Stimulated activated memory B cell treated with anti-CD40 and anti-IgM and Interleukin-4, amounts not matched to agents 10 μg/mL and 1 μg/mL and 100 μg/mL, for 72 hours (primary cell): ENCODE measurements at regions not wholly inside any gene's neighbourhood (a gene's known extent, or its start where the extent isn't known, plus 50 kb on each side); places are given as distances from the start of the nearest gene placed in this dataset.
"Not testable (repeated sequence)": the region's sequence is repeated elsewhere in the genome, so short reads cannot be mapped to it uniquely, and the experiment has no call there.

ENCODE experiments used
- ATAC-seq: fragments of 150-1000 bp; cut with Tn5 transposase; 2 replicates; pipeline ENCODE4 v1.10.0; 2021
- H3K27ac Mint-ChIP-seq: one replicate; pipeline ENCODE4 v1.8.0; 2022; ENCODE audit warnings: mild to moderate bottlenecking, mixed read lengths
- H3K27me3 Mint-ChIP-seq: one replicate; pipeline ENCODE4 v1.8.0; 2022; ENCODE audit warnings: mixed read lengths
- H3K36me3 Mint-ChIP-seq: one replicate; pipeline ENCODE4 v1.8.0; 2022; ENCODE audit warnings: mixed read lengths
- H3K4me1 Mint-ChIP-seq: one replicate; pipeline ENCODE4 v1.8.0; 2022; ENCODE audit warnings: mixed read lengths
- H3K4me3 Mint-ChIP-seq: one replicate; pipeline ENCODE4 v1.8.0; 2022; ENCODE audit warnings: mild to moderate bottlenecking, moderate library complexity, mixed read lengths
- H3K9me3 Mint-ChIP-seq: one replicate; pipeline ENCODE4 v1.8.0; 2022; ENCODE audit warnings: mixed read lengths

DNA sequence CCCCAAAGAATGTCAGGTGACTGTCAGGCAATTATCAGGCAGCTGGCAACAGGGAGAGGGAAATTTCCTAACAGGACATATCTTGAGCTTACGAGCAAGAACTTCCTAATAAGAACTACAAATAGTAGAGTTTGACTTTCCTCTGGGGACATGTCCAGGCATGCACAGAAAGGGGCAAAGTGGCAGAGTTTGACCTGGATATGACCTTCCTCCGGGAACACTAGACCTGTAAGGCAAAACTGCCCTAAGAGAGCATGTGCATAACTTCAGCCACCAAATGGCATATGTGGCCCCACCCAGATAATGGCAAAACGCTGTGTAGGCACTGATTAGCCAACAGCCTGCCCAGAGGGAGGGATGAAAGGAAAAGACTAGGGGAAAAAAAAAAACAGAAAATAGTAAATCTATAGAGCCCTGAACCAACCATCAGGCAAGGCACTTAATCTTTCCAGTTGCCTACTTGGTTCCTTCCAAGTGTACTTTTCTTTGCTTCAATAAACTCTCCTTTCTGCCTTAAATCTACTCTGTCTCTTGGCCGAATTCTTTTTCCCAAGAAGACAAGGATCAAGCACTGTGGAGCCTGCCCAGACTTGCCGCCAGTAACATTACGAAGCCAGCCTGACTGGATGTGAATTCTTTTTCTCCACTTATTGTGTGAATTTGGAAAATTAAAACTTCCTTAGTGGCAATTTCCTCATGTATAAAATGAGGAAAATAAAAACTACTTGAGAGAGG, 164.1 kb downstream of the SPTSSA start:
- Mint-ChIP-seq H3K9me3 (peaks cover 2% of the 10 kb centered on the region), H3K36me3 (no peaks in the 10 kb centered on the region), H3K4me3 (no peak overlapping the region), H3K27ac (no peak overlapping the region), H3K27me3 (peaks cover 12% of the 10 kb centered on the region), H3K4me1 (no peaks in the 10 kb centered on the region)
- no peak for ATAC-seq

DNA sequence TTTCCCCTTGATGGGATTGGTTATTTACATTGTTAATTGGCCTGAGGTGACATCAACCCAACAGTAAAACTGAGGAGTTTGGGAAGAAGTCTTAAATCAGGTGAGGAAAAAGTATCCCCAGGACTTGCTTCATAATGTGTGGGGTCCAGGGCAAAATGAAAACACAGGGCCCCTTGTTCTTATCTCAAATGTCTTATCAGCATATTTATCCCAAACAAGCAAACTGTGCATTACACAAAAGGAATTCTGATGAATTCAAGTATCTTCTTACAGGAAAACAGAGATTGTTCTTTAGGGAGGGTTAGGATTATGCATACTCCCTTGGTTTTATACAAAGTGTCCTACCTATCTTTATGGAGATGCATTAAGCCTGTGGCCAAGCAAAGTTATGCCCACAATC, 178.4 kb downstream of the SPTSSA start:
- H3K9me3 Mint-ChIP-seq: peaks cover 4% of the 10 kb centered on the region
- H3K27me3 Mint-ChIP-seq: no peaks in the 10 kb centered on the region
- no peak overlapping the region for H3K27ac Mint-ChIP-seq
- H3K4me3 Mint-ChIP-seq: no peak overlapping the region
- H3K4me1 Mint-ChIP-seq: no peaks in the 10 kb centered on the region
- H3K36me3 Mint-ChIP-seq: peaks cover 4% of the 10 kb centered on the region
- no peak for ATAC-seq

DNA sequence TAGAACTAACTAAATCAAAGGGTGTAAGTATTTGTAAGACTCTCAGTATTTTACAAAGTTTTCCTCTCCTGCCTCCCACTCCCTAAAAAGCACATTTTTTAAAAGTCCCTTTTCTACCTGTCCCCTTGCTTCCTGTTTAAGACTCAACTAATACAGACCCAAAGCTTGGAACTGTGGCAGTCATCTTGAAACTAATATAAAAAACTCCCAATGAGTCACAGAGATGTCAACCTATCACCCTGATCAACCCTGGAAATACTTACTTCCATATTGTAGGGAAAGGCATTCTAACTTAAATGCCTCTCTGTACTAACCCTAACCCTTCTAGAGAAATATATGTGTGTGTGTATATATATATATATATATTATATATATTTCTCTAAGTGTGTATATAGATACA, 184.8 kb downstream of the SPTSSA start:
- Mint-ChIP-seq H3K27ac (no peak overlapping the region), H3K36me3 (peaks cover 4% of the 10 kb centered on the region), H3K4me3 (no peak overlapping the region), H3K9me3 (peaks cover 4% of the 10 kb centered on the region), H3K4me1 (no peaks in the 10 kb centered on the region), H3K27me3 (peaks cover 11% of the 10 kb centered on the region)
- ATAC-seq: no peak

DNA sequence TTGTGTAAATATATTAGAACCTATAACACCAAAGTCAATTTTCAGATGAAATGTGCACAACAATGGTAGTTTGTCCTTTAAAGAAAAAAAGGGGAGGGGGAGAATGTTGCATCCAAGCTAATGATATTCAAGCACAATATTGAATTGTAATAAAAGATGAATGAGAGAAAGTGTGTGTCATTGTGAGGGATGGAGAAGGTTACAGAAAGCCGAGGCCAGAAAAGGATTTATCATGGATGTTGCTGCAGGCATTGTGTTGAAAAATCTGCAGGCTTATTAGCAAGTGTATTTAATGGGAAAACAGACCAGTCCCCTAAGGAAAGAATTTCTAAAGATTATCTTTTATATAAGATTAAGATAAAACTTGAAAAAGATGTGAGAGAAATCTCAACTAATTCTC, 186.5 kb downstream of the SPTSSA start:
- peaks cover 11% of the 10 kb centered on the region for H3K27me3 Mint-ChIP-seq

DNA sequence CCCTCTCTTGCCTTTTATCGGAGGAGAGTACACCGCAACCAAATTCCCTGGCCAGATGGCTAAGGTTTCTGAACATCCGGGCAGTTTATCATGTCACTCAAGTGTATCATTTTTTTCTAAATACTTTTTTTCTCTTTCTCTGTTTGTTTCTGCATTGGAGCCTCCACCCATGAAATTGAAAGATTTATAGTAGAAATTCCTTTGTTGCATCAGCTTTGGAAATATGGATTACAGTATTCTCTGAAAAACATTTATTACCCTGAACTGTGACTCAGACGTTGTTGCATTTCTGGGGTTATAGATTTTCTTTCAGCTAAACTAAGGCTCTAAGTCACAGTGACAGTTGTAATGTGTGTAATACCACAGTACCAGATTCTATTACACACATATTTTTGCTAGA, 187.0 kb downstream of the SPTSSA start:
- Mint-ChIP-seq H3K4me1 (no peaks in the 10 kb centered on the region), H3K4me3 (no peak overlapping the region), H3K27ac (no peak overlapping the region), H3K36me3 (no peaks in the 10 kb centered on the region), H3K9me3 (no peaks in the 10 kb centered on the region), H3K27me3 (peaks cover 11% of the 10 kb centered on the region)
- no peak for ATAC-seq

More for the DNA sequence above, 186.5 kb downstream of the SPTSSA start:
- Mint-ChIP-seq H3K4me3 (no peak overlapping the region), H3K9me3 (no peaks in the 10 kb centered on the region), H3K27ac (no peak overlapping the region), H3K36me3 (no peaks in the 10 kb centered on the region), H3K4me1 (no peaks in the 10 kb centered on the region)
- no peak for ATAC-seq

DNA sequence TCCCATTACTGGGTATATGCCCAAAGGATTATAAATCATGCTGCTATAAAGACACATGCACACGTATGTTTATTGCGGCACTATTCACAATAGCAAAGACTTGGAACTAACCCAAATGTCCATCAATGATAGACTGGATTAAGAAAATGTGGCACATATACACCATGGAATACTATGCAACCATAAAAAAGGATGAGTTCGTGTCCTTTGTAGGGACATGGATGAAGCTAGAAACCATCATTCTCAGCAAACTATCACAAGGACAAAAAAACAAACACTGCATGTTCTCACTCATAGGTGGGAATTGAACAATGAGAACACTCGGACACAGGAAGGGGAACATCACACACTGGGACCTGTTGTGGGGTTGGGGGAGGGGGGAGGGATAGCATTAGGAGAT, 188.3 kb downstream of the SPTSSA start:
- H3K4me3 Mint-ChIP-seq, ATAC-seq, H3K36me3 Mint-ChIP-seq, H3K27ac Mint-ChIP-seq, H3K9me3 Mint-ChIP-seq, H3K4me1 Mint-ChIP-seq: not testable (repeated sequence)
- H3K27me3 Mint-ChIP-seq: peaks cover 11% of the 10 kb centered on the region

DNA sequence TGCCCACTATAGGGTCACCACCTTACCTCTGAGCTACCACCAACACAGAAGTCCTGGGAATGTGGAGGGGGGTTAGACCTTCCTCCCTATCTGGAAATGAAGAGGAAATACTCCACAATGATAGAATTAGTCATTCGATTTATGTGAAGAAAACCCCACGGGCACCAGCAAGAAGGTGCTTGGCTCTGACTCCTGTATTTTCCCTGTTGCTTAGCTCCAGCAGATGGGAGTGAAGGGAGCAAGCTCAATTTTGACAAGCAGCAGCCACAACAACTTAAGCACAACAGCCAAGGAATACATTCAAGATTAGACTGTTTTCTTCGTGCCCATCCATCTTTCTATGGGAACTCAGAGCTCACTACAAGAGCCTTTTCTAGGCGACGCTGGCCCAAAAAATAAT, 191.7 kb downstream of the SPTSSA start:
- H3K4me3 Mint-ChIP-seq: no peak overlapping the region

DNA sequence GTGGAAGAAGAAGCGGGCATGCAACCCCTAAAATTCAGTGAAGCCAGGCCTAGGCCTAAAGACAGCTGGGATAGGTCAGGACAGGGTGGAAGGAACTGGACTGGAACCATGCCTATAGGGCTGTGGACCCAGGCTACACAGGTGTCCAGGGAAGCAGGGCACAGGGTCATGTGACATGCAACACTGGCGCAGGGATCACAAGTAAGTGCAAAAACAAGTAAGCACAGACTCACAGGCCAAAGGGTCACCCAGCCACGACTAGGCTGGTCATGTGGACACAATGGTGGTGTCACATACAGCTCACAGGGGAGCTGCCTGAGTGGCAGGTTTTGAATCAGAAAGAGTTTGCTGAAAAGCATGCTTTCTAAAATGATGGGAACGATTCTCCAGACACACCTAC, 195.7 kb downstream of the SPTSSA start:
- H3K9me3 Mint-ChIP-seq: no peaks in the 10 kb centered on the region
- H3K36me3 Mint-ChIP-seq: no peaks in the 10 kb centered on the region
- no peak for ATAC-seq
- H3K4me3 Mint-ChIP-seq: no peak overlapping the region
- H3K27me3 Mint-ChIP-seq: no peaks in the 10 kb centered on the region
- H3K4me1 Mint-ChIP-seq: no peaks in the 10 kb centered on the region
- no peak overlapping the region for H3K27ac Mint-ChIP-seq

More for the DNA sequence above, 191.7 kb downstream of the SPTSSA start:
- no peak for ATAC-seq
- Mint-ChIP-seq H3K4me1 (no peaks in the 10 kb centered on the region), H3K9me3 (no peaks in the 10 kb centered on the region), H3K27ac (no peak overlapping the region), H3K27me3 (peaks cover 3% of the 10 kb centered on the region), H3K36me3 (no peaks in the 10 kb centered on the region)

DNA sequence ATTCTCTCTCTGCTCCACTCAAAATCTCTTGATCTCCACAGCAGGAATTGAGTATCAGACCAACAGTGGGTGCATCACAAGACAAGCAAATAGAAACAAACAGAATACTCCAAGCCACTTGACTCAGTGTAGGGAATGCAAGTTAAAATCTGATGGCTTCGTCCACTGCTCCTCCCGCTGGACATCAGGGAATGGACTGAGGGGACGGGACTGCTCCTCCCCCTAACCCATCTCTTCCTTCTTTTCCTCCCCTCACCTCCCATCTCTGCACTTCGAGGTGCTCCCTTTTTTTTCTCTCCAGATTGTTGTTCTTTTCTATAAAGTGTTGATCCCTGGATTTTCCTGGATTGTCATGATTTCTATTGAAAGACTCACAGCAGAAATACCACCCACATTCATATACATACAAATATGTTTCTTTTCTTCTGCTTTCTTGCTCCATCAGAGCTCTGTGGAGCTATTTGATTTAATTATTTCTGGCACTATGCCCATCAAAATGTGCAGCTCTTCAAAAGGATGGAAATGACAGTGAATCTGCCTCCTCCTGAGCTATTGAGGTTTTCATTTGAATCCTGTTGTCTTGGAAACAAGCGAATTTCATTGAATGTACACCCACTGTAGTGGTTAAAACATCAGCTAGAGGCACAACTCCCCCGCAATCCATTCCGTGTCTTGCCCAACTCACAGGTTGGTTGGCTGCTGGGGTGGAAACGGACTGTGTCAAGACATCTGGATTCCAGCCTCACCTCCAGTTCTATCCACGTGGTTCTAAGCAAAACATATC, 199.7 kb downstream of the SPTSSA start:
- H3K27ac Mint-ChIP-seq: no peak overlapping the region
- no peak for ATAC-seq
- H3K9me3 Mint-ChIP-seq: no peaks in the 10 kb centered on the region
- no peaks in the 10 kb centered on the region for H3K27me3 Mint-ChIP-seq
- no peaks in the 10 kb centered on the region for H3K36me3 Mint-ChIP-seq
- H3K4me3 Mint-ChIP-seq: no peak overlapping the region
- no peaks in the 10 kb centered on the region for H3K4me1 Mint-ChIP-seq

DNA sequence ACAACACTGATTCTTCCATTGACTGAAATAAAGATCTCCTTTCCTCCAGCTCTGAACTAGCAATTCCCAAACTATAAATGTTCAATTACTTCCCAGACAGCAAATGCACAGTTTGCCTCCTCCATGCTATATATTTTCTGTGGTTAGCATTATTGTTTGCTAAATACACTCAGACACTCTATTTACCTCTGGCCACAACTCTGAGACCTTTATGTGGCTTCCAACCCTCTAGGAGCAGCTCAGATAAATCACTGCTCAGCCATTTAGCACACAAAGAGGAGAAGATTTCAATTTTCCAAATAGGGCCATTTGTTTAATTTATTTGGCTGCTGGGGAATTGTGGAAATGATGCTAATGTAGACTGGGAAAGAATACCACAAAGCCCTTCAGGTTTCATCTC, 202.0 kb downstream of the SPTSSA start:
- Mint-ChIP-seq H3K27ac (no peak overlapping the region), H3K27me3 (no peaks in the 10 kb centered on the region), H3K9me3 (no peaks in the 10 kb centered on the region), H3K4me1 (no peaks in the 10 kb centered on the region), H3K36me3 (no peaks in the 10 kb centered on the region), H3K4me3 (no peak overlapping the region)
- ATAC-seq: no peak

DNA sequence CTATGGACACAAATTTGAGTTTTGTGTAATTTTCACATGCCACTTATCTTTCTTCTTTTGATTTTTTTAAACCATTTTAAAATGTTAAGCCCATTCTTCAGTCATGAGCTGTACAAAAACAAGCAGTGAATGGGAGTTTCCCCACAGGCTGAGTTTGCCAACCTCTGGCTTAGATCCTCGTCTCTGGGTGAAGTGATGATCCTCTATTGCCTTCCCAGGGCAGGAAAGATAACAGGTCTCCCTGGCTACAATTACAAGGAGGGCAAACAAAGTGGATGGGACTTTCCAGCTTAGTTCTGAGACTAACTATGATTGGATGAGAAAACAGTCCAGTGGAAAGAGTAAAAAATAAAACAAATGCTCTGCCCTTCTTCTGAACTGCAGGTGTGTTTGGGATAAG, 203.7 kb downstream of the SPTSSA start:
- no peak for ATAC-seq
- H3K36me3 Mint-ChIP-seq: no peaks in the 10 kb centered on the region
- H3K27me3 Mint-ChIP-seq: no peaks in the 10 kb centered on the region
- H3K4me3 Mint-ChIP-seq: no peak overlapping the region
- H3K4me1 Mint-ChIP-seq: no peaks in the 10 kb centered on the region
- H3K27ac Mint-ChIP-seq: no peak overlapping the region
- H3K9me3 Mint-ChIP-seq: no peaks in the 10 kb centered on the region

DNA sequence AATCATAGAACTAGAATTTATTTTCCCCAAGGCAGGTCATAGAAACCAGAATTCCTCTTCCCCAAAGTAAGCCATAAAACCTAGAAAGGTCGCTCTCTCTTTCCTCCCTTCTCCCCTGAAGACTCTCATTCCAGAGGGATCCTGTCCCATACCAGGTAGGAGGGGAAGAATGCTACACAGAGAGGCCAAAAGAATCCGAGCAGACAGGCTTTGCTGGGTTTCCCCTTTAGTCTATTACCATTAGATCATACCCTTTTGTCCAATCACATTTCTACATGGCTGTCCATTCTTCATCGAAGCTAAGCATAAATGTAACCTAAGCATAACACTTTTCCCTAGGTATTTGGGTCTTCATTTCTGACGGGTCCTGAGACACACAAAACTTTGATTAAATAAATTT, 204.5 kb downstream of the SPTSSA start:
- Mint-ChIP-seq H3K36me3 (no peaks in the 10 kb centered on the region), H3K9me3 (no peaks in the 10 kb centered on the region)

DNA sequence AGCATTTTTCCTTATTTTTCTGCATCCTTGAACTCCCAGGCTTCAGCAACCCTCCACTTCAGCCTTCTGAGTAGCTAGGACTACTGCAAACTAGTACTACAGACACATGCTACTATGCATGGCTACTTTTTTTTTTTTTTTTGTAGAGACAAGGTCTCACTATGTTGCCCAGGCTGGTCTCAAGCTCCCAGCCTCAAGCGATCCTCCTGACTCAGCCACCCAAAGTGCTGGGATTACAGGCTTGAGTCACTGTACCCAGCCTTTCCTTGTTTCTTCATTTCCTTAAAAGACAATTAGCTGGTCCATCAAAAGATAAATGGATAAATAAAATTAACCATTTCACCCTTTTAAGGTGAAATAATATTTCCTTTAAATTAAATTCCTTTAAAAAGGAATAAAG, 205.8 kb downstream of the SPTSSA start:
- no peak for ATAC-seq
- Mint-ChIP-seq H3K27me3 (no peaks in the 10 kb centered on the region), H3K4me1 (no peaks in the 10 kb centered on the region)

More for the DNA sequence above, 204.5 kb downstream of the SPTSSA start:
- Mint-ChIP-seq H3K4me1 (no peaks in the 10 kb centered on the region), H3K4me3 (no peak overlapping the region), H3K27me3 (no peaks in the 10 kb centered on the region), H3K27ac (no peak overlapping the region)
- ATAC-seq: no peak

DNA sequence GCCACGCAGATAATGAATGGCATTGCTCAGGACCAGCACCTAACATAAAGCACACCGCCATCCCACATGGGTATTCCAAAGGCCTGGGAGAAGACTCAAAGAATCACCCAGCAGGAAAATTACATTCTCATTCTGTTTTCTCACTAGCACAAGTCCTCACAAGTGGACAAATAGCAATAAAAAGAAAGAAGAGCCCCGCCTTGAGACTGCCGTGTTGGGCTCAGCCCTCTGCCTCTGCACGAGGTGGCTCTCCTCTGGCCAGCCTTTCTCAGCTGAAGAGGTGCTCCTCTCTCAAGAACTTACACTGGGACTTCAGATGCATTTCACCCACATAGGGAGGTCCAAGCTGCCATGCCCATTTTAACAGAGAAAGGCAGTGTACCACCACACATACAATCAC, 207.5 kb downstream of the SPTSSA start:
- Mint-ChIP-seq H3K4me3 (no peak overlapping the region), H3K4me1 (no peaks in the 10 kb centered on the region), H3K36me3 (no peaks in the 10 kb centered on the region), H3K9me3 (no peaks in the 10 kb centered on the region), H3K27me3 (no peaks in the 10 kb centered on the region), H3K27ac (no peak overlapping the region)
- no peak for ATAC-seq

More for the DNA sequence above, 205.8 kb downstream of the SPTSSA start:
- Mint-ChIP-seq H3K4me3 (no peak overlapping the region), H3K36me3 (no peaks in the 10 kb centered on the region), H3K27ac (no peak overlapping the region), H3K9me3 (no peaks in the 10 kb centered on the region)

DNA sequence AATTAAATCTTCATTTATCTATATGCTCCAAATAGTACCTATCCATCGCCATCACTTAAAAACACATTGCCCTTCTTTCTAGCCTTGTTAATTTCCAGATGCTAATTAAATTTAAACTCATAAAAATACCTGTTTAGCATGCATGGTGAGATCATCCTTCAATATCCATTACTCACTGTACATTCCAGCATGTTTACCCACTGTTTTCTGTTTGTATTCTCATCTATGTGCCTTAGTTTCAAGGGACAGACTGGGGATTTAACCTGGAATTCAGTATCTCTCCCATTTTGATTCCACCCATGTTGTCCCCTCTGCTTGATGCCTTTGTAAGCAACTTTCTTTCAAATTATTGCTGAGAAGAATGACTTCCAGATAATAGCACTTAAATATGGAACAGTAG, 208.0 kb downstream of the SPTSSA start:
- Mint-ChIP-seq H3K27me3 (no peaks in the 10 kb centered on the region), H3K4me1 (no peaks in the 10 kb centered on the region), H3K36me3 (no peaks in the 10 kb centered on the region), H3K27ac (no peak overlapping the region), H3K4me3 (no peak overlapping the region), H3K9me3 (no peaks in the 10 kb centered on the region)
- no peak for ATAC-seq

DNA sequence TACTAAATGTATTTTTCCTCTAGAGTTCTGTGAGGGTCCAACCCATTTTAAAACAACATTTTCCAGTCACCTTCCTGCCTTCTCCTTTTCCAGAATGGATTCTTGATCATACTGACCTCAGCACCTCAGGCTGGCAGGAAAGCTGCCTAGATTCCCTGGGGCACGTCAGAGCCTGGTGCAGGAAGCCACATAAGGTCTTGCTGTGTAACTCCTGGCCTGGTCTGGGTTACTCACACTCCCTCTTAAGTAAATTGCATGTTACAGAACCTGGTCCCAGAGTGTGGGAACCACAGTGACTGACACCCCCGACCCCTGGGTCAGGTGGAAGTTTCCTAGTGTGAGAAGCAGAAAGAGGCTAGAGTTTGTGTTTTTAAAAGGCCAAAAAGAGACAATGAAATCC, 209.8 kb downstream of the SPTSSA start:
- no peaks in the 10 kb centered on the region for H3K9me3 Mint-ChIP-seq
- H3K27ac Mint-ChIP-seq: no peak overlapping the region
- no peaks in the 10 kb centered on the region for H3K36me3 Mint-ChIP-seq
- no peaks in the 10 kb centered on the region for H3K27me3 Mint-ChIP-seq
- no peaks in the 10 kb centered on the region for H3K4me1 Mint-ChIP-seq
- ATAC-seq: no peak
- no peak overlapping the region for H3K4me3 Mint-ChIP-seq
